Lower leg skin (tissue), 4 donors: ENCODE measurements at regions not wholly inside any gene's neighbourhood (a gene's known extent, or its start where the extent isn't known, plus 50 kb on each side); places are given as distances from the start of the nearest gene placed in this dataset.

ENCODE experiments used
- DNase-seq, 2 donors: peaks; one replicate each; pipeline ENCODE4 v3.0.0-alpha.2; 2019; ENCODE audit warnings: low spot score in 2 of 2
- H3K4me3 ChIP-seq: fragments of 200-600 bp; sonication (generic); 2 replicates; pipeline ENCODE4 v1.5.1; 2017; ENCODE audit warnings: mild to moderate bottlenecking, low read depth; ENCODE audit not compliant: poor library complexity, severe bottlenecking
- POLR2A ChIP-seq, 2 donors: fragments of 450-650 bp; IDR thresholded peaks; one replicate each; pipeline ENCODE4 v1.6.1; 2016 to 2017; ENCODE audit warnings: antibody characterized with exemption in 2 of 2, mild to moderate bottlenecking in 1 of 2, moderate library complexity in 1 of 2
- WGBS, 2 donors: methylation state at CpG; one replicate each; pipeline ENCODE4 v1.1.5; 2018; 5-methylcytosine and 5-hydroxymethylcytosine counted together
- intact Hi-C: fragments of 100-400 bp; cut with DNase I; formaldehyde crosslinking; loops from one replicate; pipeline ENCODE4 v1.15.0; 2023; ENCODE audit warnings: low total_unique reads
- TF ChIP-seq, protein P1 (sequence below), 3 donors: fragments of 450-650 bp; IDR thresholded peaks; one replicate each; pipeline ENCODE4 v1.5.1; 2016; ENCODE audit warnings: antibody characterized with exemption in 3 of 3, mild to moderate bottlenecking in 3 of 3, moderate library complexity in 2 of 3

DNA sequence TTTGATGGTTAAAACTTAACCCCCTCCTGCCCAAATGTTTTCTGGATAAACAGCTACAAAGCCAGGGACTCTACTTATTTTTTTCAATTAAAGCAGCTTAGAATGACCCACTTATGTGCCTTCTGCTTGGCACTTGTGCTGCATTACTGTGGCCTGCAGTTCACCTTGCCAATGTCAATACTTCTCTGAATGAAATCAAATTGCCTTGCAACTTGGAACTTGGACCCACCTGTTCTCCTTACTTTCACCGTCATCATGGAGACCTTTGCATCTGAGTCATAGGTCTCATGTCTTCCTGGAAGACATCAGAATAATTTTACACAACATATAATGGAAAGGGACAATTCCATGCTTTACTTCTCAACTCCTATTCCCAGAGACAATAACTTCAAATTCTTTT is 92.1 kb upstream of the FHL2 start:
- 83 to 90% methylated on average over 1 of the region's 1 CpG for WGBS, 2 donors
- DNase-seq = no peak
- TF ChIP-seq POLR2A (IDR thresholded peaks at IDR 0.05) = no peak
- TF ChIP-seq, protein P1, sequence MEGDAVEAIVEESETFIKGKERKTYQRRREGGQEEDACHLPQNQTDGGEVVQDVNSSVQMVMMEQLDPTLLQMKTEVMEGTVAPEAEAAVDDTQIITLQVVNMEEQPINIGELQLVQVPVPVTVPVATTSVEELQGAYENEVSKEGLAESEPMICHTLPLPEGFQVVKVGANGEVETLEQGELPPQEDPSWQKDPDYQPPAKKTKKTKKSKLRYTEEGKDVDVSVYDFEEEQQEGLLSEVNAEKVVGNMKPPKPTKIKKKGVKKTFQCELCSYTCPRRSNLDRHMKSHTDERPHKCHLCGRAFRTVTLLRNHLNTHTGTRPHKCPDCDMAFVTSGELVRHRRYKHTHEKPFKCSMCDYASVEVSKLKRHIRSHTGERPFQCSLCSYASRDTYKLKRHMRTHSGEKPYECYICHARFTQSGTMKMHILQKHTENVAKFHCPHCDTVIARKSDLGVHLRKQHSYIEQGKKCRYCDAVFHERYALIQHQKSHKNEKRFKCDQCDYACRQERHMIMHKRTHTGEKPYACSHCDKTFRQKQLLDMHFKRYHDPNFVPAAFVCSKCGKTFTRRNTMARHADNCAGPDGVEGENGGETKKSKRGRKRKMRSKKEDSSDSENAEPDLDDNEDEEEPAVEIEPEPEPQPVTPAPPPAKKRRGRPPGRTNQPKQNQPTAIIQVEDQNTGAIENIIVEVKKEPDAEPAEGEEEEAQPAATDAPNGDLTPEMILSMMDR (IDR thresholded peaks at IDR 0.05) = no peak

GRCh38 chr2:105490204-105490603 is 91.4 kb upstream of the FHL2 start:
- no peak for TF ChIP-seq POLR2A (IDR thresholded peaks at IDR 0.05)
- TF ChIP-seq, protein P1 (IDR thresholded peaks at IDR 0.05) = no peak

More for the DNA sequence above, 92.1 kb upstream of the FHL2 start:
- no peak overlapping the region for H3K4me3 ChIP-seq
- intact Hi-C loops = no loop called here

GRCh38 chr2:105489168-105489878 is 90.5 kb upstream of the FHL2 start:
- TF ChIP-seq, protein P1 (IDR thresholded peaks at IDR 0.05) = no peak
- TF ChIP-seq POLR2A (IDR thresholded peaks at IDR 0.05) = no peak
- H3K4me3 ChIP-seq = no peak overlapping the region
- intact Hi-C loops = no loop called here
- WGBS, 2 donors = 91 to 94% methylated on average over 3 of the region's 3 CpGs
- no peak for DNase-seq

More at GRCh38 chr2:105490204-105490603, 91.4 kb upstream of the FHL2 start:
- no peak overlapping the region for H3K4me3 ChIP-seq
- no peak for DNase-seq
- WGBS, 2 donors = 56 to 72% methylated on average over 4 of the region's 4 CpGs
- intact Hi-C loops = no loop called here

- TF ChIP-seq, protein P1 (IDR thresholded peaks at IDR 0.05) = no peak
- TF ChIP-seq POLR2A (IDR thresholded peaks at IDR 0.05) = no peak
- DNase-seq = no peak
- no peak overlapping the region for H3K4me3 ChIP-seq
- intact Hi-C loops = no loop called here
- 89 to 91% methylated on average over 8 of the region's 8 CpGs for WGBS, 2 donors
Observed at GRCh38 chr2:105488285-105488684, 89.4 kb upstream of the FHL2 start.

DNA sequence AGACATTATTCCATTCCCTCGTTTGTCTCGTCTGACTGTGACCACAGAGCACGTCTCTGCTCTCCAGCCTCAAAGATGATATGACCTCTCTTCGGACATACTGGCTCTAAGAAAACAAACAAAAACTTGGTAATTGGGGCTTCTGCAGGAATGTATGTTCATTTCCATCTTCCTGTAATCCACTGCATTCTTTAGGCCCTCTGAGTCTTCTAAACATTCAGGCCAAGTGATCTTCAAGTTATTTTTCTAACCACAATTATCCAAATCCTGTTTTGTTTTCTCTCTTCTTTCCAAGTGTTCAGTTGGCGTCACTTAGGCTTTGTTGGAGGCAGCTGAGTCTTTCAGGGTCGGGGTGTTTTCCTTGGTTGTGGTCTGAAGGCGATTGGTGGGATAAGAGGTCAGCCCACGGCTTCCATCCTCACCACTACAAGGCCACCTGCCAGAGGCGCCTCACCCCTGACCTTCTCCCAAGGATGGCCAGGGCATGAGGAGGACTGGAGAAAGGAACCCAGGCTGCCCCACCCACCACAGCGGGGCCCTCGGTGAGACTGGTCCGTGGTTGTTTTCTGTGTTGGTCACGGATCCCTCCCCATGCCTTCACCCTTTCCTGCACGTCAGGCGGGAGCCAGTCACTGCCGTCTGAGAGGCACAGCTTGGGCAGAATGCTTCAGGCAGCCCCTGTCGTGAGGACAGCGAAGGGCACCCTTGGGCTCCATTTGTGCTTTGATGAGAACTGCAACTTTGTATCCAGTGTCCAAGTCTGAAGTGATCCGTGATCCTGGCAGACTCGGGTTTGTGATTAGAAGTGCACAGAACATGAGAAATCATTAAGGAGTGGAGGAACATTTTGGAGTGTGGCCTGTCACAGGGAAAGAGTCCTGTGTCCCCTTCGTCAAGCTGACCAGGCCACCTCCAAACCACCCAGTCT is 88.6 kb upstream of the FHL2 start:
- no peak for DNase-seq
- 78 to 83% methylated on average over 21 of the region's 21 CpGs for WGBS, 2 donors
- intact Hi-C loops = no loop called here

More for the DNA sequence above, 88.6 kb upstream of the FHL2 start:
- TF ChIP-seq, protein P1 (IDR thresholded peaks at IDR 0.05) = no peak
- TF ChIP-seq POLR2A (IDR thresholded peaks at IDR 0.05) = no peak
- no peak overlapping the region for H3K4me3 ChIP-seq
